AG09319 (cell line): ENCODE measurements at regions not wholly inside any gene's neighbourhood (a gene's known extent, or its start where the extent isn't known, plus 50 kb on each side); places are given as distances from the start of the nearest gene placed in this dataset.

Source experiments
- DNase-seq: peaks from one replicate; pipeline ENCODE4 v3.0.0-alpha.2; 2010; ENCODE audit warnings: low read depth; ENCODE audit errors: extremely low read depth
- TF ChIP-seq, protein P1 (sequence below): IDR thresholded peaks from 2 replicates; pipeline ENCODE4 v1.5.1; 2011; ENCODE audit warnings: low read depth, mild to moderate bottlenecking, inconsistent platforms, low read length, moderate library complexity

- no peak for DNase-seq
- TF ChIP-seq, protein P1, sequence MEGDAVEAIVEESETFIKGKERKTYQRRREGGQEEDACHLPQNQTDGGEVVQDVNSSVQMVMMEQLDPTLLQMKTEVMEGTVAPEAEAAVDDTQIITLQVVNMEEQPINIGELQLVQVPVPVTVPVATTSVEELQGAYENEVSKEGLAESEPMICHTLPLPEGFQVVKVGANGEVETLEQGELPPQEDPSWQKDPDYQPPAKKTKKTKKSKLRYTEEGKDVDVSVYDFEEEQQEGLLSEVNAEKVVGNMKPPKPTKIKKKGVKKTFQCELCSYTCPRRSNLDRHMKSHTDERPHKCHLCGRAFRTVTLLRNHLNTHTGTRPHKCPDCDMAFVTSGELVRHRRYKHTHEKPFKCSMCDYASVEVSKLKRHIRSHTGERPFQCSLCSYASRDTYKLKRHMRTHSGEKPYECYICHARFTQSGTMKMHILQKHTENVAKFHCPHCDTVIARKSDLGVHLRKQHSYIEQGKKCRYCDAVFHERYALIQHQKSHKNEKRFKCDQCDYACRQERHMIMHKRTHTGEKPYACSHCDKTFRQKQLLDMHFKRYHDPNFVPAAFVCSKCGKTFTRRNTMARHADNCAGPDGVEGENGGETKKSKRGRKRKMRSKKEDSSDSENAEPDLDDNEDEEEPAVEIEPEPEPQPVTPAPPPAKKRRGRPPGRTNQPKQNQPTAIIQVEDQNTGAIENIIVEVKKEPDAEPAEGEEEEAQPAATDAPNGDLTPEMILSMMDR, result no peak
Measured at GRCh38 chrX:114095789-114096188, 488.1 kb upstream of the HTR2C start.

GRCh38 chrX:114087543-114087942 is 496.3 kb upstream of the HTR2C start:
- TF ChIP-seq, protein P1, result no peak
- no peak for DNase-seq

DNA sequence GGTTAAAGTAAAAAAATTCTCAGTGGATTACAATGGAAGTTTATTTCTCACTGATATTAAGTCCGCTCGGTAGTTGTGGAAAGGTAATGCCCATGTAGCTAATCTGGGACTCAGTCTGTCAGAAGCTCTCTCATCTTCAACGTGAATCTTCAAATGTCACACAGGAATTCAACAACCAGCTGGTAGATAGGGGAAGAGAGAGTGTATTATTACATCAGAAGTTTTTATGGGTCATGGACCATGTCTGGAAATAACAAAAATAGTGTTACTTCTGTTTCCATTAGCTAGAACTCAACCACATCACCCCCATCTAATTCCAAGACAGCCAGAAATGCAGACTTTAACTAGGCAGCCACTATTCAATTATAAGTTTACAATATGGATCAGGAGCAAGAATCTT is 506.1 kb upstream of the HTR2C start:
- TF ChIP-seq, protein P1, result no peak
- no peak for DNase-seq

- no peak for DNase-seq
Measured at GRCh38 chrX:114075073-114075673, 508.7 kb upstream of the HTR2C start.

GRCh38 chrX:114073926-114074325 is 510.0 kb upstream of the HTR2C start:
- DNase-seq, result no peak
- TF ChIP-seq, protein P1, result no peak

More at GRCh38 chrX:114075073-114075673, 508.7 kb upstream of the HTR2C start:
- TF ChIP-seq, protein P1, result peak; percentile 33

- TF ChIP-seq, protein P1, result no peak
- DNase-seq, result no peak
Measured at GRCh38 chrX:114071412-114071811, 512.5 kb upstream of the HTR2C start.

- TF ChIP-seq, protein P1, result no peak
- DNase-seq, result no peak
Measured at GRCh38 chrX:114065577-114066223, 518.2 kb upstream of the HTR2C start.
